VCaP (cell line): ENCODE measurements at regions not wholly inside any gene's neighbourhood (a gene's known extent, or its start where the extent isn't known, plus 50 kb on each side); places are given as distances from the start of the nearest gene placed in this dataset.

Experiments
- H3K27ac ChIP-seq: fragments of 450-650 bp; 2 replicates; pipeline ENCODE4 v1.5.1; 2017
- CTCF ChIP-seq: fragments of 450-650 bp; conservative IDR thresholded peaks from 2 replicates; pipeline ENCODE4 v1.5.1; 2017; ENCODE audit warnings: mild to moderate bottlenecking, moderate library complexity

DNA sequence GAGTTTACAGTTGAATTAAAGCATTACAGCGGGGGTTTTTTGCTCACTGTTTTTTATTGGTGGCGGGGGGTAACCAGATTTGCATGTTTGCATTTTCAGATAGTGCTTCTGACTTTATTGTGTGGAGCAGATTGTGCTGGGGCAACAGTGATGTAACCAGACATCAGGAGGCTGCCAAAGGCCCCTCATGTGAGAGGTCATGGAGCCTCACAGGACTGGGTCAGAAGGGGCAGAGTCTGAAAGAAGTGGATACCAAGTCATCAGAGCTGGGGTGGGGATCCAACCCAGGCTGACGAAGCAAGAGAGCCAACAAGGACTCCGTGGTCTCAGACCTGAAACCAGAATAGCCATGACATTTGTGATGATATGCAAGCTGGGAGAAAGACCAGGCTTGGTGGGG is 259.4 kb upstream of the TAS2R1 start:
- no peak overlapping the region for H3K27ac ChIP-seq
- no peak for TF ChIP-seq CTCF

- H3K27ac ChIP-seq = no peak overlapping the region
- no peak for TF ChIP-seq CTCF
Observed at GRCh38 chr5:9888501-9888901, 258.4 kb upstream of the TAS2R1 start.

- no peak overlapping the region for H3K27ac ChIP-seq
- no peak for TF ChIP-seq CTCF
Observed at GRCh38 chr5:9885164-9885563, 255.0 kb upstream of the TAS2R1 start.

DNA sequence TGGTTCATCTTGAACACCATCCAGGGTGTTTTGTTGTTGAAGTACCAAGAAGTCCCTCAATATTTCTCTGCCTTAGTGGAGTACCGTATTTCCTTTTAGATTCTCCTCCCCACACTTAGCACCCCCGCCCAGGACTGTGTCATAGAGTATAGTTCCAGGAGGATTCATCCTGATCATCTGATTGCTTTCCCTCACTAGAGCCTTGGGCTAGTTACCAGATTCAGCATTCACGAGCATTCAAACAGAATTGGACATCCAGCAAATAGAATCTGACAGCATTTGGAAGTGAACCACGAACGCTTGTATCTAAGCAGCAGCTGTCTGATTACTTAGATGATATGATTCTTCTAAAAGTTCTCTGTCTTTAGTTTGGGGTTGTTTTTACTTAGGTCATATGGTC is 248.1 kb upstream of the TAS2R1 start:
- TF ChIP-seq CTCF = no peak
- H3K27ac ChIP-seq = no peak overlapping the region

DNA sequence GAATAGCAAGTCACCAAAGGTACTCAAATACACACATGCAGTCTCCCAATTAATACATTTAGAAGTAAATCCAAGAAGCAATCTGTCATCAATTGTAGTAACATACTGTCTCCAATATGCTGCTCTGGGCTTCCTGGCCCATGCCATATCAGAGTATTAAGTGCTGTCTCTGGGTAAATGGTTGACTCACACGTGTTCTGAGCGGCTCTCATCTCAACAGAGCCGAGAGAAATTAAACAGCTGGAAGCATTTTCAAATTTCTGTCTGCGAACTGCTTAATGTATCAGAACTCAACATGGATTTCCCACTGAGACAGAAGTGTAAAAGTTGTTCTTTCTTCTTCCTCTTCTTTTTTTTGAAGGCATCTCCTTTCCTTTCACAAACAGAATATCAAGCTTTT is 247.3 kb upstream of the TAS2R1 start:
- no peak for TF ChIP-seq CTCF
- H3K27ac ChIP-seq = no peak overlapping the region

DNA sequence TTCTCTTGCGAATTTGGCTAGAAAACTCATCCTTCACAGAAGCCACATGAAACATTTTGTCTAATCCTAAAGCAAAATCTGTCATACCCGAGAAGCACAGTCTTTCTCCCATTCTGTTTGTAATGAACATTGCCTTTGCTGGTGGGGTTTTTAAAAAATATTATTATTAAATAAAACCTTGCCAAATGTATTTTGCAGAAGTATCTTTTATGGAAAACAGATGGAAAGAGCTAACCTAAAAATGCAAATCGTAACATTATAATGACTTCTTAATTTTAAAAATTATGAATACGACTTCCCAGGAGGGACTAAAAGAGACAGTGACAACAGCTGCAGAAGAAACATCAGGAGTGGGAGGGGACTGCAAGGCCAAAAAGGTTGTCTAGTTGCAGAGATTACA is 246.3 kb upstream of the TAS2R1 start:
- no peak for TF ChIP-seq CTCF
- no peak overlapping the region for H3K27ac ChIP-seq

- TF ChIP-seq CTCF = no peak
- H3K27ac ChIP-seq = no peak overlapping the region
Observed at GRCh38 chr5:9869616-9870288, 239.6 kb upstream of the TAS2R1 start.

GRCh38 chr5:9865574-9865973 is 235.4 kb upstream of the TAS2R1 start:
- H3K27ac ChIP-seq = no peak overlapping the region
- no peak for TF ChIP-seq CTCF
